CD4-positive, alpha-beta T cell treated with Interleukin-15 for 1 hour (primary cell): ENCODE measurements at regions not wholly inside any gene's neighbourhood (a gene's known extent, or its start where the extent isn't known, plus 50 kb on each side); places are given as distances from the start of the nearest gene placed in this dataset.
"Not testable (repeated sequence)": the region's sequence is repeated elsewhere in the genome, so short reads cannot be mapped to it uniquely, and the experiment has no call there.

Experiments used
- DNase-seq: peaks from one replicate; pipeline ENCODE4 v3.0.0-alpha.2; 2020

DNA sequence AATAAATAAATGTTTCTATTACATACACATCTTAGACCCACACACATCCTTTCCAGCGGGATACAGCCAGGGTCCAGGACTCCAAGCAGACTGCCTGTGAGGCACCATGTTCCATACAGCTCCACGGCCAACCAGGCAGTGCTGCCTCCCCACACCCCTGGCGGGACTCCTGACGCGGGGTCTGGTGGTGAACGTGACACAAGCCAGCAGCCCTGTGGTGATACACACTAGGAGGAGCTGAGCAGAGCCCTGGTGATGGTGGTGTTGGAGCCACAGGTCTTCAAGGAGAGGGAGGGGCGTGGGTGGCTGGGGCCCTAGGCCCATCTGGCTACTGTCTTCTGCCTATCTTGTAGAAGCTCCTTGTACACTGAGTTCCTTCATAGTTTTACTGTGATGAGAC lies 53.1 kb upstream of the LPCAT1 start:
- not testable (repeated sequence) for DNase-seq

- DNase-seq = not testable (repeated sequence)
These were observed 52.4 kb upstream of the LPCAT1 start for GRCh38 chr5:1575991-1576714.

- not testable (repeated sequence) for DNase-seq
These were observed 51.7 kb upstream of the LPCAT1 start for GRCh38 chr5:1575491-1575890.

DNA sequence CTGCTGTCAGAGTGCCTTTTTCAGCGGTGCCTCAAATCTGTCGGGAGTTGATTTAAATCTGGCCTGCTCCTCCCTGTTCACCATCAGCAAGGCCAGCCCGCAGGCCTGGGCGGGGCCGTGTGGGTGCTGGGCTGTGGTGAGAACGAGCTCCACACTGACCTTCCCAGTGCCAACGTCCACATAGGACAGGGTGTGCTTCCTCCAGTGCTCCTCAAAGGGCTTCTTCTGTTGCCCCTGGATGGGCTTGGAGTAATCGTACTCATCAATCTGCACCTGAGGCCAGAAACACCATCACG lies 50.2 kb upstream of the LPCAT1 start:
- DNase-seq = not testable (repeated sequence)

GRCh38 chr5:1573217-1574022 lies 49.7 kb upstream of the LPCAT1 start:
- DNase-seq = not testable (repeated sequence)
